ENCODE measurements at regions not wholly inside any gene's neighbourhood (a gene's known extent, or its start where the extent isn't known, plus 50 kb on each side); places are given as distances from the start of the nearest gene placed in this dataset.

DNA sequence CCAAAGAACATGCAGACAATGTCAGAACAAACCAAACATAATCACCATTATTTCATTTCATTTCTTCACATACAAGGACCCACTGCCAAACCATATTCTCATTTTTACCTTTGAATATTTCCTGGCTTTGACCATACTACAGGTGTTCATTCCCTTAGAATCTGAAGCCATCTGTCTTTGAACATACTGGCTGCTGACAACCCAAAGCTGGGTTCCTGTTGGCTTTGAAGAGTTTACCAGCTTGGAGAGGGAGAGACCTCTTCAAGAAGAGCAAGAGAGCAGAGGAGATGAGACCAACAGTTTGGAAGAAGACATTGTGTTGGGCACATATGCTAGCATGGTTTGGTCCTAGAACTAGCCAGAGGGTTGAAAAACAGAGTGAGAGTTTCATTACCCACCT lies 145.6 kb upstream of the KCNIP4 start:
- ATAC-seq (ENCODE audit: low FRiP score): no peak
- TF ChIP-seq, protein P1, sequence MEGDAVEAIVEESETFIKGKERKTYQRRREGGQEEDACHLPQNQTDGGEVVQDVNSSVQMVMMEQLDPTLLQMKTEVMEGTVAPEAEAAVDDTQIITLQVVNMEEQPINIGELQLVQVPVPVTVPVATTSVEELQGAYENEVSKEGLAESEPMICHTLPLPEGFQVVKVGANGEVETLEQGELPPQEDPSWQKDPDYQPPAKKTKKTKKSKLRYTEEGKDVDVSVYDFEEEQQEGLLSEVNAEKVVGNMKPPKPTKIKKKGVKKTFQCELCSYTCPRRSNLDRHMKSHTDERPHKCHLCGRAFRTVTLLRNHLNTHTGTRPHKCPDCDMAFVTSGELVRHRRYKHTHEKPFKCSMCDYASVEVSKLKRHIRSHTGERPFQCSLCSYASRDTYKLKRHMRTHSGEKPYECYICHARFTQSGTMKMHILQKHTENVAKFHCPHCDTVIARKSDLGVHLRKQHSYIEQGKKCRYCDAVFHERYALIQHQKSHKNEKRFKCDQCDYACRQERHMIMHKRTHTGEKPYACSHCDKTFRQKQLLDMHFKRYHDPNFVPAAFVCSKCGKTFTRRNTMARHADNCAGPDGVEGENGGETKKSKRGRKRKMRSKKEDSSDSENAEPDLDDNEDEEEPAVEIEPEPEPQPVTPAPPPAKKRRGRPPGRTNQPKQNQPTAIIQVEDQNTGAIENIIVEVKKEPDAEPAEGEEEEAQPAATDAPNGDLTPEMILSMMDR (IDR thresholded peaks at IDR 0.05): no peak
- DNase-seq (ENCODE audit: low spot score): no peak

DNA sequence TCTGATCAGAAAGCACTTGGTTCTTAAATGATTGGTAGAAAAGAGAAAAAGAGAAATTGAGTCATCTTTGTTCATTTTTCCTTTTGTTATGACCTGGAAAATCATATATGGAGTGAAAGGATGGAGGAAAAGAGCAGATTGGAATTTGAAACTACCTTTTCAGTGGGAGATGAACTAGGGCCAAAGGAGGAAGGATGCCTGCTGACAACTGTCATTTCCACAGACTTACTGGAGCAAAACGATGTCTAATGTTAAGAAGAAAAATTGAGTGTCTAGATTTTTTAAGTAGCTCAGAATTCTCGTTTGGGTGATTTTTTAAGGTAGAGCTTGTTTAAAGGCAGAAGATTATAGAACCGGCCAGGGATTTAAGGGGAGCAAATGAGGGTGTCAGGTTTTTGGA lies 144.6 kb upstream of the KCNIP4 start:
- no peak for DNase-seq (ENCODE audit: low spot score)
- ATAC-seq (ENCODE audit: low FRiP score): no peak
- TF ChIP-seq, protein P1 (IDR thresholded peaks at IDR 0.05): no peak

DNA sequence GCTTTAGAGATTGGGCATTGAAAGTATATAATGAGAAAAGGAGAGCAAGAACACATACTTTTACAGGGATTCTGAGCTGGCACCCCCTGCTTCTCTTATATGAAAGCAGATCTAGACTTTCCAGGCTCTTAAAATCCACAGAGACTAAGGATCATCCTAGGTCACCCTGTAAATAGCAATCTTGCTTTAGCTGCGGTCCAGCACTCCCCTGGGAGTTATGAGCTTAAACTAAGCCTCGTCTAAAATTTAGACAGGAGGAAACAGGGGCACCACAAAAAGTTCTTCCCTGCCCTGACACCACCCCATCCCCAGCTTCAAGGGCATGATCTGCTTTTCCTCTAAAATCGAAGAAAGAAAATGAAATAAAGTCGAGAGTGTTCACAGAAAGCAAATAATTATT lies 143.3 kb upstream of the KCNIP4 start:
- TF ChIP-seq, protein P1 (IDR thresholded peaks at IDR 0.05): no peak
- DNase-seq (ENCODE audit: low spot score) (no peak), ATAC-seq (ENCODE audit: low FRiP score) (no peak)

DNA sequence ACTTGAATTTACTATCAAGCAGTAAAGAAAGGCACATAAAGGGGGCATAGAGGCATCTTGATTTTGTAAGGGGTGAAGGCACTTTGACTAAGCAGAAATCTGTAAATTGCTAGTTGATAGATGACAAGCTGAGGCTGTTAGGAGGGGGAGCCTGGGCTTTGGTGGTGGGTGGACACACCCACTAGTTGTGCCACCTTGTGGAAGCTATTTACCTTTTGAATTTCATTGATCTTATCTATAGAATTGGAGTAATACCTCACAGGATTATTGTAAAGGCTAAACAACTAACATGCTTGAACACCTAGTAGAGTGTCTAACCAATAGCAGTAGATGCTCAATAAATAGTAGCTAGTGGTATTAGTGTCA lies 142.8 kb upstream of the KCNIP4 start:
- DNase-seq (ENCODE audit: low spot score) (no peak), ATAC-seq (ENCODE audit: low FRiP score) (no peak)
- TF ChIP-seq, protein P1 (IDR thresholded peaks at IDR 0.05): no peak

DNA sequence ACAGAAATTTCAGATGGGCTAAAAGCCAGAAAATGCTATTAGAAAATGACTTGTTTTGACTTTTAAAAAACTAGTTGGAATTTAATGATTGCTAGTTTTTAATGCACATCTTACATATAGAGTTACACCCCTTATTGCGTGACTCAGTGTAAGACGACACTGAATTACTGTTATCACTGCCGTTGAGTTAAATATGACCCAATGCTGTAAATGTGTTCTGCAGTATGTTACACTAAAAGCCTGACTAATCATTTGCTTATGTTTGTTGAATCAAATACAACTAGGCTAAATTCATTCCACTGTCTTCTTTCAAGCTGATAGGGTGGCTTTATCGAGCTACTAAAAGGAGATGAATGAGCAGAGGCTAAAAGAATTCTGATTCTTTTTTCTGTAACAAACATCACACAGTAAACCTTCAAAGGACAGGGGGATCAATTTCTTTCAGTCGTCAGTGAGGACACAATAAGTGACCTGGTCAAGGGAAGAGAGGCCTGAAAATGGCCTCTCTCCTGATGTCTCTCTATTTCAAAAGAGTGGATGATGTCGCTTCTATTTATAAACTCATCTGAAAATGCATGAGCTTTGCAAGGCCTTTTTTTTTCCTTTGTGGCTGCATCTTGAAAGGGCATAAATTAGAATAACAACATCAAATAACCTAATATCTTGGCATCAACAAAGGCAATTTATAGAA lies 142.2 kb upstream of the KCNIP4 start:
- ATAC-seq (ENCODE audit: low FRiP score): no peak
- TF ChIP-seq, protein P1 (IDR thresholded peaks at IDR 0.05): no peak
- no peak for DNase-seq (ENCODE audit: low spot score)

DNA sequence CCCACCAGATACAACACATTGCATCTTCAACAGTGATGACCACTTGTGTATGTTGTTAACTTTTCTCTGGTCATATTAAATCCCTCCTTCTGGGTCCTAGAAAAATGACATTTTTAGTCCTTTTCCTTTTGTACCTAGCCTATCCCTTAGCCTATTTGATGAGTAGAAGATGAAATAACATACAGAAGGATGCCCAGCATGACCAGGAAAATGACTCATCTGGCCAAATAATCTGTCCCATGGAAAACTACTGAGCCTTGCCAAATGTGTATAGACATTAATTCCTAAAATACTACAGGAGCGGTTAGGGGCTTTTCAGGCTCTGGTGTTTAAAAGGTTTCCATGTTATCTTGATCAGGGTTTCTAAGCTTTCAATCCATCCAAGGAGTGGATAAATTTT lies 129.0 kb upstream of the KCNIP4 start:
- ATAC-seq (ENCODE audit: low FRiP score): no peak
- DNase-seq (ENCODE audit: low spot score): no peak
- TF ChIP-seq, protein P1 (IDR thresholded peaks at IDR 0.05): no peak

DNA sequence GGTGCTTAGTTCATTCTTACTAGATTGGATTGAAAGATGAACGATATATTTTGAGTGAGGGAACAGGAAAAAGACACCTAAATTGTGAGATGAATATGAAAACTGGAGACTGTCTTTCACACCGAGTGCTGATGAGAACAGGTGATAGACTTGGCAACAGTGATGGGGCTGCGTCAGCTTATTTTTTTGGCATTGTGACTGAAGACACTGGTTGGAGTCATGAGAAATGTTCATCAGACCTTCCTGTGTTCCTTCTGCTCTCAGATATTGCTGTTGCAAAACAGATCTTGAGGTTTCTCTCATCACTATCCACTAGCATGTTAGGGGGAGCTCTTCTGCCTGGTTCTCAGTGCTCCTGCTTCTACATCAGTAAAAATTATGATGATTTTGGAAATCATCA lies 124.2 kb upstream of the KCNIP4 start:
- TF ChIP-seq, protein P1 (IDR thresholded peaks at IDR 0.05): no peak
- no peak for DNase-seq (ENCODE audit: low spot score)
- ATAC-seq (ENCODE audit: low FRiP score): no peak

Data from omental fat pad (tissue), 3 donors.